ENCODE measurements at regions not wholly inside any gene's neighbourhood (a gene's known extent, or its start where the extent isn't known, plus 50 kb on each side); places are given as distances from the start of the nearest gene placed in this dataset.
A peak's percentile ranks its signal among the peaks of the same experiment; 100 is the strongest.

DNA sequence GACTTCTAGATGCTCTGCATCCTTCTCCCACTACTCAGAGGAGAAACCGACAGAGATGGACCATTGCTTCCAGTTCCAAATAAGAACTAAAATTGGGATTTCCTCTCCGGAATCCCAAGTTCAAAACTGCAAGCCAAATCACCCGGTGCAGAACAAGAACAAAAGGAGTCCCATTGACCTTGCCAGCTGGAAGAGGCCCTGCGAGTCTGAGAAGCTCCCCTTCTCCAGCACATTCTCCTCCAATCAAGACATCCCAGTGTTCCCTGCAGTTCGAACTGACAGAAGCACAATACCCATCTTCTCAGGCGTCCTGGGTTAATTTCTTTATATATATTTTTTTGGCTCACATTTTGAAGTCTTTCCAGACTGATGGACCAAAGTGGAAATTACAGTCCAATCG is 195.3 kb upstream of the MEIS1 start:
- peaks cover 0 to 10% of the 10 kb centered on the region in 2 donors for H3K4me1 ChIP-seq
- DNase-seq: peak in 1 of 2 donors; percentile 44
- H3K4me3 ChIP-seq: no peak overlapping the region
- no peaks in the 10 kb centered on the region for H3K9me3 ChIP-seq
- no peaks in the 10 kb centered on the region for H3K36me3 ChIP-seq
- no peaks in the 10 kb centered on the region for H3K27me3 ChIP-seq
- intact Hi-C loops (cut with DNase I; ENCODE audit: low total_unique reads): no loop called here
- peak overlapping the region; percentile 52 to 69 for H3K27ac ChIP-seq
- TF ChIP-seq POLR2A (IDR thresholded peaks at IDR 0.05): no peak
- TF ChIP-seq, protein P1, sequence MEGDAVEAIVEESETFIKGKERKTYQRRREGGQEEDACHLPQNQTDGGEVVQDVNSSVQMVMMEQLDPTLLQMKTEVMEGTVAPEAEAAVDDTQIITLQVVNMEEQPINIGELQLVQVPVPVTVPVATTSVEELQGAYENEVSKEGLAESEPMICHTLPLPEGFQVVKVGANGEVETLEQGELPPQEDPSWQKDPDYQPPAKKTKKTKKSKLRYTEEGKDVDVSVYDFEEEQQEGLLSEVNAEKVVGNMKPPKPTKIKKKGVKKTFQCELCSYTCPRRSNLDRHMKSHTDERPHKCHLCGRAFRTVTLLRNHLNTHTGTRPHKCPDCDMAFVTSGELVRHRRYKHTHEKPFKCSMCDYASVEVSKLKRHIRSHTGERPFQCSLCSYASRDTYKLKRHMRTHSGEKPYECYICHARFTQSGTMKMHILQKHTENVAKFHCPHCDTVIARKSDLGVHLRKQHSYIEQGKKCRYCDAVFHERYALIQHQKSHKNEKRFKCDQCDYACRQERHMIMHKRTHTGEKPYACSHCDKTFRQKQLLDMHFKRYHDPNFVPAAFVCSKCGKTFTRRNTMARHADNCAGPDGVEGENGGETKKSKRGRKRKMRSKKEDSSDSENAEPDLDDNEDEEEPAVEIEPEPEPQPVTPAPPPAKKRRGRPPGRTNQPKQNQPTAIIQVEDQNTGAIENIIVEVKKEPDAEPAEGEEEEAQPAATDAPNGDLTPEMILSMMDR (IDR thresholded peaks at IDR 0.05): no peak

DNA sequence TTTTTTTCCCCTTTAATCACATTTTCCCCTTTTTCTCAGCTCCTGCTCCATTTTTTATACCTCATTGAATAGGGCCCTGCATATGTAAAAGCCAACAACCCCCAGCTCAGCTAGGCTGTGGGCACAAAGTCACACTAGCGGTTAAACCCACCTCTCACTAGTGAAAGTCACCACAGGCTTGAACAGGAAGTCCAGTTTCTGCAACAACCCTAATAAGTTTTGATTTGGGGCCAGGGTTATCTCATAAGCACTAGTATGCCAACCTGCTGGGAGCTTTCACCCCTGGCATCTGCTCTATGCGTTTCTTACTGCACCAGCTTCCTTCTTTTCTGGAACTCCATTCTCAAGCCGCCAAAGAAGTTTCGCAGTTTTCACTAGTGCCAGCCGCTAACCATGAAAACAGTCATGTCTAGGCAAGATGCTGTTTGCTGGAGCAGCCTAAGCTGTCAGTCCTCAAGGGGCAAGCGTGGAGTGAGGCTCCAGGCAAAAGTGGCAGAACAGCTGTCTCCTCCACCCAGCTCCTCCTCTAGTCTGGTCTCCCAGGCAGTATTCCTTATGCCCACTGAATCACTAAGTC is 197.0 kb upstream of the MEIS1 start:
- H3K4me1 ChIP-seq: peaks cover 0 to 10% of the 10 kb centered on the region in 2 donors
- H3K4me3 ChIP-seq: no peak overlapping the region
- DNase-seq: no peak
- no peak overlapping the region for H3K27ac ChIP-seq
- no peak for TF ChIP-seq POLR2A (IDR thresholded peaks at IDR 0.05)
- TF ChIP-seq, protein P1 (IDR thresholded peaks at IDR 0.05): no peak
- H3K36me3 ChIP-seq: no peaks in the 10 kb centered on the region
- H3K27me3 ChIP-seq: no peaks in the 10 kb centered on the region
- H3K9me3 ChIP-seq: no peaks in the 10 kb centered on the region
- intact Hi-C loops (cut with DNase I; ENCODE audit: low total_unique reads): no loop called here

DNA sequence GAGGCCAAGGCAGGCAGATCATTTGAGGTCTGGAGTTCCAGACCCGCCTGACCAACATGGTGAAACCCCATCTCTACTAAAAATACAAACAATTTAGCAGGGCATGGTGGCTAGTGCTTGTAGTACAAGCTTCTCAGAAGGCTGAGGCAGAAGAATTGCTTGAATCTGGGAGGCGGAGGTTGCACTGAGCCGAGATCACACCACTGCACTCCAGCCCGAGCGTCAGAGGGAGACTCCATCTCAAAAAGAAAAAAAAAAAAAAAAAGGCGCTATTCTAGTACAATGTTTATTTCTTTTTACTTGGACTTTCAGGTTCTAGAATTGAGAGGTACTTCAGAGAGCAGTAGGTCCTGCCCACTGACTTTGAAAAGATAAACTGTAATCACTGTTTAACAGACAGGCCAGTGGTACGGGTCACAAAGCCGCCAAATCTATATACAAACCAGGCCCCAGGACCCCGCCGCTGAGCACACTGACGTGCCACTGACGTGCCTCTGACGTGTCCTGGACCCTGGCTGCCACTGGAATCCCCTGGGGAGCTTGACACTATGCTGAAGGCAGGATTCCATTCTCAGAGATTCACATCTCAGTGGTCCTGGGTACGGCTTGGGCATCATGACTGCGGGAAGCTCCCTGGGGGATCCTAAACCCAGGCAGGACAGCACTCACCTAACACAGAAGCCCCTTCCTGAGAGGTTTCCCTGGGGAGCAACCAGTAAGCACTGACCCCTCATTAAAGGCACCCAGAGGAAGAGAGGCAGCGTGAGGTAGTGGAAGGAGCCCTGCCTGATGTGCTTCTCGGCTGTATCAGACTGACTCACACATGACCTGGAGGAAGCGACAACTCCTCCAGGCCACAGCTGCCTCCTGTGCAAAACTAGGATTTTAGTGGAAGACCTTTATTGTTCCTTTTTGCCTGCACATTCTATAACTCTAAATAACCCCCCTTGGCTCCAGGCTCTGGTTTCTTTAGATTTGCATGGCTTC is 197.8 kb upstream of the MEIS1 start:
- no peaks in the 10 kb centered on the region for H3K9me3 ChIP-seq
- intact Hi-C loops (cut with DNase I; ENCODE audit: low total_unique reads): no loop called here
- H3K36me3 ChIP-seq: no peaks in the 10 kb centered on the region
- H3K27ac ChIP-seq: no peak overlapping the region
- no peaks in the 10 kb centered on the region for H3K27me3 ChIP-seq
- DNase-seq: no peak
- H3K4me3 ChIP-seq: no peak overlapping the region
- no peak for TF ChIP-seq POLR2A (IDR thresholded peaks at IDR 0.05)
- TF ChIP-seq, protein P1 (IDR thresholded peaks at IDR 0.05): no peak
- peaks cover 0 to 2% of the 10 kb centered on the region in 2 donors for H3K4me1 ChIP-seq

DNA sequence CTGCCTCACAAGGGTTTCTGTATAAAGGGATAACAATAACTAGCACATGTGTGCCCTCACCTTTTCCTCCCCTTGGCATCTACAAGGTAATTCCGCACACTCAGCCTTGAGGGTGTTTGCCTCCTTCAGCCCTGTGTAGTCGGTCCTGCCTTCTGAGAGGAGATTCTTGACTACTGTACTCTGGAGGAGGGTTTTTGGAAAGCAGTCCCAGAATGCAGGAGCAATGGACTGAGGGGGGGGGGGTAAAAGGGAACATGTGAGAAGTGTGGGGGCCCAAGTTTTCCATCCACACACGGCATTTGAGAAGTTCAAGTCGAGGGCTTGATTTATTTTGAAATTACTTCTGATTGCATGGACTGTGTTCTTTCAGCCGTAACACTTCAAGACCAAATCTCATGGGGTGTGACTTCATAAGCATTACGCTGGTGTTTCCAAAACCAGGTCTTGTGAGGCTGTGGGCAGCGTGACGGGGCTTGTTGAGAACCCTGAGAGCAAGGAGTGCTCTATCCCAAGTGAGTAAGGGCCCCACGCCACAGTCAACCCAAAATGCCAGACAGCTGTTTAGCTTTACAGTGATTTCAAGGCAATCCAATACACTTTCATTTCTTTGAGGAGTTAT is 198.7 kb upstream of the MEIS1 start:
- no peak overlapping the region for H3K27ac ChIP-seq
- H3K4me3 ChIP-seq: no peak overlapping the region
- H3K36me3 ChIP-seq: no peaks in the 10 kb centered on the region
- intact Hi-C loops (cut with DNase I; ENCODE audit: low total_unique reads): no loop called here
- no peaks in the 10 kb centered on the region for H3K27me3 ChIP-seq
- H3K9me3 ChIP-seq: no peaks in the 10 kb centered on the region
- H3K4me1 ChIP-seq: no peaks in the 10 kb centered on the region
- TF ChIP-seq POLR2A (IDR thresholded peaks at IDR 0.05): no peak
- TF ChIP-seq, protein P1 (IDR thresholded peaks at IDR 0.05): no peak
- no peak for DNase-seq

DNA sequence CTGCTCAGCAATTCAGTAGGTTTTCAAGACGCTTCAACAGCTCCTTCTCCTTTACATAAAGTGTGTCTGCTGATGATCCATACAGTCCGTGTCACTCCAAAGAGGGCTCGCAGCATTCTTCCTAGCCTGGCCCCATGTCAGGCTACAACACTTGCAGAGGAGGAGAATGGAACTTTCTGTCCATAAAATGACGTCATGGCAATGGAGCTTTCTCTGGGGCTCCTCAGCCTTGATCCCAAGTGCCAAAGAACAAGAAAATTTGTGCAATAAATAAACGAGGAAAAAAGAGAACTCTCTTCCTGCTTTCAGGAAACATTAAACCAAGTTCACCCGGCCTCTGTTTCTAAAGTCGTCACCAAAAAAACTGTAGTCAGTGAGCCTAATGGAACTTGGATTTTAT is 199.5 kb upstream of the MEIS1 start:
- Histone ChIP-seq H3K27ac (no peak overlapping the region), H3K4me3 (no peak overlapping the region), H3K4me1 (no peaks in the 10 kb centered on the region), H3K27me3 (no peaks in the 10 kb centered on the region), H3K36me3 (no peaks in the 10 kb centered on the region), H3K9me3 (no peaks in the 10 kb centered on the region)
- TF ChIP-seq, protein P1 (IDR thresholded peaks at IDR 0.05): no peak
- TF ChIP-seq POLR2A (IDR thresholded peaks at IDR 0.05): no peak
- intact Hi-C loops (cut with DNase I; ENCODE audit: low total_unique reads): no loop called here
- DNase-seq: no peak
